Caco-2 (cell line): ENCODE measurements at regions not wholly inside any gene's neighbourhood (a gene's known extent, or its start where the extent isn't known, plus 50 kb on each side); places are given as distances from the start of the nearest gene placed in this dataset.

Source experiments
- BruUV-seq: library from RNA; stranded (reverse); fragments of 400-500 nt; replicated peaks from 2 replicates; lab custom pipeline; 2021; lab: Mats Ljungman, UMichigan
- CTCF ChIA-PET: fragments of 300-600 bp; sonication (Branson Sonifier 250); formaldehyde crosslinking; loops from one replicate; lab custom pipeline; 2022; ENCODE audit warnings: antibody characterized with exemption; lab: Charles Lee
- POLR2A ChIA-PET: fragments of 300-600 bp; sonication (Branson Sonifier 250); formaldehyde crosslinking; loops from one replicate; lab custom pipeline; 2022; ENCODE audit warnings: antibody characterized with exemption; lab: Charles Lee
- DNase-seq, 2 experiments: peaks; one replicate each; pipeline versions ENCODE4 v3.0.0 to v3.0.0-alpha.2; 2020 to 2022
- H3K27me3 ChIP-seq: replicated peaks from 2 replicates; pipeline ENCODE4 v1.6.0; 2011; ENCODE audit warnings: low read length; ENCODE audit not compliant: control insufficient read depth, insufficient read depth
- H3K36me3 ChIP-seq: 2 replicates; pipeline ENCODE4 v1.5.1; 2011; ENCODE audit warnings: low read length; ENCODE audit not compliant: control insufficient read depth, insufficient read depth
- H3K4me1 ChIP-seq: fragments of 250-450 bp; sonication (Bioruptor Pico); 2 replicates; pipeline ENCODE4 v1.5.1; 2020; ENCODE audit warnings: mild to moderate bottlenecking
- H3K4me3 ChIP-seq: 2 replicates; pipeline ENCODE4 v1.5.1; 2011; ENCODE audit warnings: low read depth, mild to moderate bottlenecking, control low read depth, low read length
- H3K9me3 ChIP-seq: fragments of 250-450 bp; sonication (Bioruptor Pico); 2 replicates; pipeline ENCODE4 v1.5.1; 2020; ENCODE audit warnings: mild to moderate bottlenecking, moderate library complexity
- H3K27ac Mint-ChIP-seq: one replicate; pipeline ENCODE4 v1.8.0; 2022; ENCODE audit warnings: mixed read lengths; ENCODE audit not compliant: unreplicated experiment
- H3K27me3 Mint-ChIP-seq: one replicate; pipeline ENCODE4 v1.8.0; 2022; ENCODE audit warnings: mixed read lengths; ENCODE audit not compliant: insufficient read depth, unreplicated experiment
- H3K36me3 Mint-ChIP-seq: one replicate; pipeline ENCODE4 v1.8.0; 2022; ENCODE audit warnings: mild to moderate bottlenecking, mixed read lengths; ENCODE audit not compliant: insufficient read depth, unreplicated experiment
- H3K4me1 Mint-ChIP-seq: one replicate; pipeline ENCODE4 v1.8.0; 2022; ENCODE audit warnings: low read depth, mixed read lengths; ENCODE audit not compliant: unreplicated experiment
- H3K4me3 Mint-ChIP-seq: one replicate; pipeline ENCODE4 v1.8.0; 2022; ENCODE audit warnings: mild to moderate bottlenecking, moderate library complexity, mixed read lengths; ENCODE audit not compliant: unreplicated experiment
- H3K9me3 Mint-ChIP-seq: one replicate; pipeline ENCODE4 v1.8.0; 2022; ENCODE audit warnings: mixed read lengths; ENCODE audit not compliant: unreplicated experiment
- CTCF ChIP-seq, 2 experiments: fragments of 200-600 bp in 1 of 2; IDR thresholded peaks; 1 replicate in 1 of 2; 2 replicates in 1 of 2; pipeline versions ENCODE4 v1.5.1 to v1.8.0; 2011 to 2022; ENCODE audit warnings: antibody characterized with exemption in 1 of 2, control low read depth in 1 of 2, inconsistent platforms in 1 of 2, low read depth in 1 of 2, low read length in 1 of 2, mild to moderate bottlenecking in 1 of 2, moderate library complexity in 1 of 2; ENCODE audit not compliant: insufficient read depth in 1 of 2, severe bottlenecking in 1 of 2, unreplicated experiment in 1 of 2
- intact Hi-C: fragments of 100-400 bp; cut with micrococcal nuclease; formaldehyde crosslinking; loops from one replicate; pipeline ENCODE4 v1.10.0; 2022; ENCODE audit not compliant: unreplicated experiment

- H3K9me3 Mint-ChIP-seq, result no peaks in the 10 kb centered on the region
- no peaks in the 10 kb centered on the region for H3K27me3 ChIP-seq
- peaks cover 18% of the 10 kb centered on the region for H3K4me1 Mint-ChIP-seq
- CTCF ChIA-PET, result no interaction called here
- BruUV-seq, result no TSS peak
- no peak overlapping the region for H3K4me3 ChIP-seq
- H3K36me3 Mint-ChIP-seq, result no peaks in the 10 kb centered on the region
- POLR2A ChIA-PET, result no interaction called here
- H3K27ac Mint-ChIP-seq, result no peak overlapping the region
- H3K27me3 Mint-ChIP-seq, result no peaks in the 10 kb centered on the region
- no peak for TF ChIP-seq CTCF (IDR thresholded peaks at IDR 0.05; ENCODE audit: insufficient read depth in 1 of 2, low read depth in 1 of 2, low read length in 1 of 2, severe bottlenecking in 1 of 2, unreplicated experiment in 1 of 2)
- H3K36me3 ChIP-seq, result no peaks in the 10 kb centered on the region
- 0 out of 2 replicates have a peak, but pooled peaks cover 4% of the 10 kb centered on the region for H3K9me3 ChIP-seq
- H3K4me1 ChIP-seq, result peaks cover 22% of the 10 kb centered on the region
- DNase-seq, result peak in 1 of 2 experiments; percentile 28
- H3K4me3 Mint-ChIP-seq, result peak overlapping the region; percentile 10
- intact Hi-C loops, result loop anchor here (10.0 kb wide), 1 partner anchor 296 kb away; no protein-coding TSS in a partner anchor
These were observed 668.2 kb upstream of the MARCKS start for GRCh38 chr6:113188962-113189361.

DNA sequence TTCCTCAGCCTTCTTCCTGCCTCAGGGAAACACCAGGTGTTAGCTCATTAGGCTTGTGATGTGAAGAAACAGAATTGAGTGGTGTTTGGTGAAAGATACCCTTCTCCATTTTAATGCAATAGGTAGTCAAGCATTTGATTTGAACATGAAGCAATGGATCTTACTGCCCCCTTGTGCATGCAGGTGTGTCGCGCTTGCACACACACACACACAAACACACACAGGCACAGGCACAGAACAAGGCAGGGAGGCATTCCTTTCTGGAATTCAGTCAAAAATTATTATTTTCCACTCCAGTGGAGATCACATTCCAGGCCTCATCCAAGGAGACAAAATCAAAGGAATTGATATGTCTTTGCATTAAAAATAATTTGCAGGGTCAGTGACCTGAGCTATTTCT lies 667.0 kb upstream of the MARCKS start:
- 0 out of 2 replicates have a peak, but pooled peaks cover 4% of the 10 kb centered on the region for H3K9me3 ChIP-seq
- H3K4me3 Mint-ChIP-seq, result no peak overlapping the region
- TF ChIP-seq CTCF (IDR thresholded peaks at IDR 0.05; ENCODE audit: insufficient read depth in 1 of 2, low read depth in 1 of 2, low read length in 1 of 2, severe bottlenecking in 1 of 2, unreplicated experiment in 1 of 2), result no peak
- intact Hi-C loops, result no loop called here
- no peak overlapping the region for H3K27ac Mint-ChIP-seq
- H3K36me3 Mint-ChIP-seq, result no peaks in the 10 kb centered on the region
- BruUV-seq, result no TSS peak
- no peak for DNase-seq
- peaks cover 22% of the 10 kb centered on the region for H3K4me1 ChIP-seq
- no peak overlapping the region for H3K4me3 ChIP-seq
- no peaks in the 10 kb centered on the region for H3K27me3 ChIP-seq
- POLR2A ChIA-PET, result no interaction called here
- H3K4me1 Mint-ChIP-seq, result peaks cover 18% of the 10 kb centered on the region
- H3K27me3 Mint-ChIP-seq, result no peaks in the 10 kb centered on the region
- no peaks in the 10 kb centered on the region for H3K9me3 Mint-ChIP-seq
- CTCF ChIA-PET, result no interaction called here
- no peaks in the 10 kb centered on the region for H3K36me3 ChIP-seq

DNA sequence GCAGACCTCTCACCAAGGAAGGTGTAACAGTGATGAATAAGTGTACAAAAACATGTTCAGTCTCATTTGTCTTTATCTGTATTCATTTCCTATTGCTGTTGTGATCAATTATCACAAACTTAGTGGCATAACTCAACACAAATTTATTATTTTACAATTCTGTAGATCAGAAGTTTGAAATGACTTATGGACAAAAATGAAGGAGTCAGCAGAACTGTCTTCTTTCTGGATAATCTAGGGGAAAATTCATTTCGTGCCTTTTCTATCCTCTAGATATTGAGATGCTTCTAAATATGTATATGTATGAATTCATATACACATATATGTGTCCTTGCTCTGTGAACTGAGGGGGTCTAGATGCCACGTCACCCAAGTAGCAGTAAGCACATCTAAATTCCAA lies 663.1 kb upstream of the MARCKS start:
- Mint-ChIP-seq H3K27me3 (no peaks in the 10 kb centered on the region), H3K4me1 (peaks cover 5% of the 10 kb centered on the region), H3K9me3 (no peaks in the 10 kb centered on the region), H3K36me3 (no peaks in the 10 kb centered on the region), H3K4me3 (no peak overlapping the region), H3K27ac (no peak overlapping the region)
- no peak for DNase-seq
- Histone ChIP-seq H3K27me3 (no peaks in the 10 kb centered on the region), H3K4me3 (no peak overlapping the region), H3K9me3 (0 out of 2 replicates have a peak, but pooled peaks cover 4% of the 10 kb centered on the region), H3K4me1 (peaks cover 6% of the 10 kb centered on the region), H3K36me3 (no peaks in the 10 kb centered on the region)
- intact Hi-C loops, result no loop called here
- CTCF ChIA-PET, result no interaction called here
- POLR2A ChIA-PET, result no interaction called here
- BruUV-seq, result no TSS peak
- TF ChIP-seq CTCF (IDR thresholded peaks at IDR 0.05; ENCODE audit: insufficient read depth in 1 of 2, low read depth in 1 of 2, low read length in 1 of 2, severe bottlenecking in 1 of 2, unreplicated experiment in 1 of 2), result no peak
